Activated T-helper 17 cell treated with anti-CD3 and anti-CD28 coated beads, Interleukin-2, amount 50 U/mL, for 72 hours (primary cell): ENCODE measurements at regions not wholly inside any gene's neighbourhood (a gene's known extent, or its start where the extent isn't known, plus 50 kb on each side); places are given as distances from the start of the nearest gene placed in this dataset.

Source experiments
- ATAC-seq: fragments of 150-1000 bp; cut with Tn5 transposase; replicated peaks from 2 replicates; pipeline ENCODE4 v1.10.0; 2021; ENCODE audit warnings: mild to moderate bottlenecking, moderate library complexity
- H3K27ac Mint-ChIP-seq: one replicate; pipeline ENCODE4 v1.8.0; 2022; ENCODE audit warnings: mixed read lengths
- H3K27me3 Mint-ChIP-seq: one replicate; pipeline ENCODE4 v1.8.0; 2022; ENCODE audit warnings: mixed read lengths
- H3K36me3 Mint-ChIP-seq: one replicate; pipeline ENCODE4 v1.8.0; 2022; ENCODE audit warnings: low read depth, mild to moderate bottlenecking, mixed read lengths
- H3K4me1 Mint-ChIP-seq: one replicate; pipeline ENCODE4 v1.8.0; 2022; ENCODE audit warnings: mixed read lengths
- H3K4me3 Mint-ChIP-seq: one replicate; pipeline ENCODE4 v1.8.0; 2022; ENCODE audit warnings: mild to moderate bottlenecking, mixed read lengths
- H3K9me3 Mint-ChIP-seq: one replicate; pipeline ENCODE4 v1.8.0; 2022; ENCODE audit warnings: mixed read lengths

DNA sequence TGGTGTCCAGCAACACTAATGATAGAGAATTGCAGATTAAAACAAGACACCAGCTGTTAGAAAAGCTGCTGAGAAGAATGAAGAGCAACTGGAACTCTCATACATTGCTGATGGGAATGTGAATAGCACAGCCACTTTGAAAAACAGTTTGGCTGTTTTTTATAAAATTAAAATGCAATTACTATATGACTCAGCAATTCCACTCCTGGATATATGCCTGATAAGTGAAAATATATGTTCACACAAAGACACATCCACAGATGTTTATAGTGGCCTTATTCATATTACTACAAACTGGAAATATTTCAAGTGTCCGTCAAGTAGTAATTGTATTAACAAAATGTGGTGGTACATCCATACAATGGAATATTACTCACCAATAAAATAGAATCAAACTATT lies 99.7 kb upstream of the HAO2 start:
- Mint-ChIP-seq H3K9me3 (no peaks in the 10 kb centered on the region), H3K36me3 (no peaks in the 10 kb centered on the region), H3K4me1 (no peaks in the 10 kb centered on the region), H3K27ac (no peak overlapping the region), H3K27me3 (no peaks in the 10 kb centered on the region), H3K4me3 (no peak overlapping the region)
- no peak for ATAC-seq

GRCh38 chr1:119275145-119276134 lies 93.1 kb upstream of the HAO2 start:
- Mint-ChIP-seq H3K4me1 (no peaks in the 10 kb centered on the region), H3K27me3 (no peaks in the 10 kb centered on the region)
- peak; percentile 52 for ATAC-seq

GRCh38 chr1:119276558-119276957 lies 92.0 kb upstream of the HAO2 start:
- H3K36me3 Mint-ChIP-seq = no peaks in the 10 kb centered on the region
- no peak for ATAC-seq
- no peak overlapping the region for H3K27ac Mint-ChIP-seq
- H3K4me1 Mint-ChIP-seq = no peaks in the 10 kb centered on the region
- H3K27me3 Mint-ChIP-seq = peaks cover 5% of the 10 kb centered on the region
- no peak overlapping the region for H3K4me3 Mint-ChIP-seq
- no peaks in the 10 kb centered on the region for H3K9me3 Mint-ChIP-seq

More at GRCh38 chr1:119275145-119276134, 93.1 kb upstream of the HAO2 start:
- Mint-ChIP-seq H3K36me3 (no peaks in the 10 kb centered on the region), H3K9me3 (no peaks in the 10 kb centered on the region), H3K4me3 (no peak overlapping the region), H3K27ac (no peak overlapping the region)

GRCh38 chr1:119279456-119280381 lies 88.9 kb upstream of the HAO2 start:
- Mint-ChIP-seq H3K27me3 (peaks cover 7% of the 10 kb centered on the region), H3K27ac (no peak overlapping the region), H3K36me3 (no peaks in the 10 kb centered on the region), H3K9me3 (no peaks in the 10 kb centered on the region), H3K4me3 (no peak overlapping the region), H3K4me1 (no peaks in the 10 kb centered on the region)
- ATAC-seq = no peak

GRCh38 chr1:119285482-119285881 lies 83.1 kb upstream of the HAO2 start:
- Mint-ChIP-seq H3K4me1 (no peaks in the 10 kb centered on the region), H3K9me3 (no peaks in the 10 kb centered on the region), H3K27ac (no peak overlapping the region), H3K4me3 (no peak overlapping the region), H3K27me3 (peaks cover 30% of the 10 kb centered on the region), H3K36me3 (no peaks in the 10 kb centered on the region)
- no peak for ATAC-seq

DNA sequence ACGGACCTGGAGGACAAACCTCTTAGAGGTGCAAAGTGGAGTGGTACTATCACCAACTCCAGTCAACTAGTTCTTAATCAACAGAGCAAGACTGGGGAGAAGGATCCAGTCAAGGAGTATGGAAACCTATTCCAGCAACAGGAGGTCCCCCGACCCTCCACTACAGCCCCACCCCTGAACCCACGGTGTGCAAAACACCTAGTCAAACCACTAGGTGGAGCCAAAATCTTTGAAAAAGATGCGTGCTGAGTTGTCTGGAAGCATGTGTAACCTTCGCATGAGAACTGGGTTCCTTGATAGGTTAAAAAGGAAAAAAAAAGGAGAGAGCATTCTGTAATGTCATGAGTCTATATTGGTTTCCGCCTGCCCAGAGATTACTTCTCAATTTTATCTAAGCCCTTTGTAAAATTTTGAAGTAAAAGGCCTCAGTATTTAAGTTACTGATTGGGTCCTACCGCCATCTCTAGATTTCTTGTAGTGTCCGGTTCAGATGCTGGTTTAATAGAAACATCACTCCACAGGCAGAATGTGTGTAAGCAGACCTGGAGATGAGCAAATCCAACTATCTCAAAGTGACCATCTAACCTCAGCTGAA lies 81.9 kb upstream of the HAO2 start:
- Mint-ChIP-seq H3K36me3 (no peaks in the 10 kb centered on the region), H3K9me3 (no peaks in the 10 kb centered on the region), H3K27me3 (peaks cover 25% of the 10 kb centered on the region), H3K27ac (no peak overlapping the region), H3K4me1 (no peaks in the 10 kb centered on the region), H3K4me3 (no peak overlapping the region)
- peak; percentile 66 for ATAC-seq

GRCh38 chr1:119288751-119289150 lies 79.8 kb upstream of the HAO2 start:
- Mint-ChIP-seq H3K36me3 (no peaks in the 10 kb centered on the region), H3K27me3 (peaks cover 23% of the 10 kb centered on the region), H3K4me1 (no peaks in the 10 kb centered on the region), H3K9me3 (no peaks in the 10 kb centered on the region), H3K4me3 (no peak overlapping the region), H3K27ac (no peak overlapping the region)
- ATAC-seq = no peak

GRCh38 chr1:119290297-119290696 lies 78.3 kb upstream of the HAO2 start:
- Mint-ChIP-seq H3K27me3 (peaks cover 23% of the 10 kb centered on the region), H3K27ac (no peak overlapping the region), H3K4me1 (no peaks in the 10 kb centered on the region), H3K4me3 (no peak overlapping the region), H3K36me3 (no peaks in the 10 kb centered on the region), H3K9me3 (no peaks in the 10 kb centered on the region)
- no peak for ATAC-seq

DNA sequence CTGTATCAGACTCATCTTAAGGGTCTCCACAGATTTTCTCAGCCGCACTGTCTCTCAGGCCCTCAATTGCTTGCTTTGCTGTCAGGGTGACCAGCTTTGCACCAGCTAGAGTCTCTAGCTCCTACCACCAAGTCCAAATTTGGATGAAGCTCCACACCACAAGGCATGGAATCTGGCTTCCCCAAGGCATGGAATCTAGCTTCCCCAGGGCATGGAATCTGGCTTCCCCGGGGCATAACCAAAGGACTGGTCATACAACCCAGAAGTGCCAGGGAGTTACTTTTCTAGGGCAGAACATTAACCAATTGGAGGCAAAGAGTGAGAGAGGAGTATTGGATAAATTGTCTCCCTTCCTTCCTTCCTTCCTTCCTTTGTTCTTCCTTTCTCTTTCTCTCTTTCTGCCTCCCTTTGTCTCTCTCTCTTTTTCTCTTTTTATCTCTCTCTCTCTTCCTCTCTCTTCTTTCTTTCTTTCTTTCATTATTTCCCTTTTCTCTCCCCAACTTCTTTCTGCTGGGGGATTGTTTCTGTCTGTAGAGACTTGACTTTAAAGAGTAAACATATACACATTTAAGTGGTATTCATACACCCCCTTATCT lies 76.9 kb upstream of the HAO2 start:
- Mint-ChIP-seq H3K9me3 (no peaks in the 10 kb centered on the region), H3K27ac (no peak overlapping the region), H3K4me1 (no peaks in the 10 kb centered on the region)

DNA sequence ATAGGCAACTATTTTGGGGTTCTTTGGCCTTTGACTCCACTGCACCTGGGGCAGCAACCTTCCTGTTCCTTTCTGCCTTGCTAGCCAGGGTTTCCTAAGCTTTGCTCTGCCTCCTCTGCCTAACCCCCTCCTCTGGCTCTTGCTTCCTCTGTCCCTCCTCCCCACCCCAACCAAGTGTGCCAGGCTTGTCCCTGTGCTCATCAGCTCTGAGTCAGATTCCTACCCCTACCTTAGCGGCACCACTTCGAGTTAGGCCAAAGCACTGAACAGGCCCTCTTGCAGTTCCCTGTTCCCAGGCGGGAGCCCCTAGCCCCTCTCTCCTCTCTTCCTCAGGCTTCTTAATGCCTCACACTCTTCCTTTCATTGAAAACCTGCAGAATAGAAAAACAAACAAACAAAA lies 74.8 kb upstream of the HAO2 start:
- Mint-ChIP-seq H3K27me3 (peaks cover 10% of the 10 kb centered on the region), H3K27ac (no peak overlapping the region), H3K9me3 (no peaks in the 10 kb centered on the region), H3K4me1 (no peaks in the 10 kb centered on the region), H3K4me3 (no peak overlapping the region), H3K36me3 (no peaks in the 10 kb centered on the region)
- ATAC-seq = no peak

More for the DNA sequence above, 76.9 kb upstream of the HAO2 start:
- no peak overlapping the region for H3K4me3 Mint-ChIP-seq
- ATAC-seq = no peak
- H3K36me3 Mint-ChIP-seq = no peaks in the 10 kb centered on the region
- peaks cover 16% of the 10 kb centered on the region for H3K27me3 Mint-ChIP-seq

GRCh38 chr1:119294199-119294598 lies 74.4 kb upstream of the HAO2 start:
- ATAC-seq = no peak
- Mint-ChIP-seq H3K36me3 (no peaks in the 10 kb centered on the region), H3K27me3 (peaks cover 13% of the 10 kb centered on the region), H3K4me1 (no peaks in the 10 kb centered on the region), H3K9me3 (peaks cover 3% of the 10 kb centered on the region), H3K27ac (no peak overlapping the region), H3K4me3 (no peak overlapping the region)

DNA sequence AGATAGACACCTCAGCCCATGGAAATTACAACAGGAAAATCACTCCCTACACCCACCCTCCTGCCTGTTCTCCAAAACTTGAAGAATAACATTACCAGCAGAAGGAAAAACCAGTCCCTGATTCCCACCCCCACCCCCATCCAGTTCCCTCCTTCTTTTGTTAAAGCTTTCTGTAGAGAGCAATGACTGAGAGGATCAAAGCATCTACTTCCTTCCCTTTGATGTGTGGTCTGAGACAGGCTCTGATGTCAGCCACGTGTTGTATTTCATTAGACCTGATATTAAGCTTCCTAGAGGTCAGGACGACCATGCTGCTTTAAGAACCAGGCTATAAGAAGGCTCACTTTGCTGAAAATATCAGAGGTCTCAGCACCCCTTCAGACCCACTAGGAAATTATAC lies 73.9 kb upstream of the HAO2 start:
- Mint-ChIP-seq H3K27me3 (peaks cover 16% of the 10 kb centered on the region), H3K4me3 (no peak overlapping the region), H3K4me1 (no peaks in the 10 kb centered on the region), H3K27ac (no peak overlapping the region), H3K9me3 (peaks cover 6% of the 10 kb centered on the region), H3K36me3 (no peaks in the 10 kb centered on the region)
- ATAC-seq = no peak

DNA sequence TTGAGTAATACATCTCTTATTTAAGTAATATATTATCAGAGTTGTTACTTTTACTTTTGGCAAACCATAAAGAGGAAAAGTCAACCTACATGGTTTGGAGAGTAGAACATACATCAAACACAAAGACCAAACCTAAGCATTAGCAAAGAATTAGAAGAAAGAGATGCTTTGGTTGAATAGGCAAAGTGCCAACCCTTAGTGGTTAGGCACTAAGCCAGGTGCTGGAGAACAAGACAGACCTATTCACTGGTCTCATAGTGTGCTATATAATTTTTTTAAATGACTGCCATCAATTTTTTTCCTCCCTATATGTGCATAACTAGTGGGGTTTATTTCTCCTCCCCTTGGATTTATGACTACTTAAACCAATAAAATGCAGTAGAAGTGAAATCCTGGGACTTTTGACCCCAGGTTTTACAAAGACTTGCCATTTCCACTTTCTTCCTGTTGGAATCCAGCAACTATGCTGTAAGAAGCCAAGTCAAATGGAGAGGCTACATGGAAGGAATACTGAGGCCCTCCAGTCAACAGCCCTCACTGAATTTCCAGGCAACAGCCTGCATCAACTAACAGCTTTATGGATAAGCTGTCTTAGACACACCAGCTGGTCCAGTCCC lies 69.8 kb upstream of the HAO2 start:
- no peak for ATAC-seq
- peaks cover 6% of the 10 kb centered on the region for H3K9me3 Mint-ChIP-seq
- H3K27me3 Mint-ChIP-seq = peaks cover 25% of the 10 kb centered on the region
- H3K4me3 Mint-ChIP-seq = no peak overlapping the region
- no peaks in the 10 kb centered on the region for H3K36me3 Mint-ChIP-seq
- no peaks in the 10 kb centered on the region for H3K4me1 Mint-ChIP-seq
- no peak overlapping the region for H3K27ac Mint-ChIP-seq

GRCh38 chr1:119302011-119302410 lies 66.6 kb upstream of the HAO2 start:
- no peak overlapping the region for H3K4me3 Mint-ChIP-seq
- H3K36me3 Mint-ChIP-seq = no peaks in the 10 kb centered on the region
- ATAC-seq = no peak
- peaks cover 24% of the 10 kb centered on the region for H3K27me3 Mint-ChIP-seq
- no peak overlapping the region for H3K27ac Mint-ChIP-seq
- H3K4me1 Mint-ChIP-seq = no peaks in the 10 kb centered on the region
- peaks cover 6% of the 10 kb centered on the region for H3K9me3 Mint-ChIP-seq
